ENCODE measurements at regions not wholly inside any gene's neighbourhood (a gene's known extent, or its start where the extent isn't known, plus 50 kb on each side); places are given as distances from the start of the nearest gene placed in this dataset.

- H4K20me1 ChIP-seq (replicated peaks in 1 of 2; ENCODE audit: control insufficient read depth in 1 of 2, insufficient read depth in 2 of 2, low read length in 2 of 2): no peaks in the 10 kb centered on the region
- H2BK5ac ChIP-seq (ENCODE audit: low read depth, low read length): no peak overlapping the region
- H3K27me3 ChIP-seq (replicated peaks in 1 of 4; ENCODE audit: control insufficient read depth in 3 of 4, extremely low read depth in 1 of 4, insufficient read depth in 3 of 4, low read length in 3 of 4): no peaks in the 10 kb centered on the region
- 92% methylated on average over 1 of the region's 1 CpG; no CpG with 5 or more reads in 1 of the 2 experiments for WGBS, 2 experiments (ENCODE audit: extremely low coverage in 1 of 2, insufficient coverage in 1 of 2, insufficient read length in 1 of 2, insufficient replicate concordance in 2 of 2, low coverage in 1 of 2, low lambda C conversion rate in 2 of 2, missing lambda C conversion rate in 1 of 2)
- FAIRE-seq (no peak), DNase-seq (ENCODE audit: low read depth in 1 of 2, low spot score in 2 of 2) (no peak)
- no peak overlapping the region for H4K5ac ChIP-seq (ENCODE audit: insufficient read length, low read depth, low read length)
- H3K79me2 ChIP-seq (ENCODE audit: control insufficient read depth in 1 of 2, insufficient read depth in 2 of 2, low read length in 2 of 2): no peaks in the 10 kb centered on the region
- no peak overlapping the region for H2BK20ac ChIP-seq (ENCODE audit: low read length)
- H3K9ac ChIP-seq (replicated peaks in 1 of 4; ENCODE audit: extremely low read depth in 1 of 4, low read depth in 3 of 4, low read length in 3 of 4): no peak overlapping the region
- no peak overlapping the region for H3K27ac ChIP-seq (ENCODE audit: low read depth, low read length)
- H3K9me3 ChIP-seq (ENCODE audit: insufficient read depth in 2 of 2, low read depth in 1 of 2, low read length in 1 of 2): no peaks in the 10 kb centered on the region
- no peak overlapping the region for H3K14ac ChIP-seq (ENCODE audit: insufficient read length)
- CTCF ChIA-PET (ENCODE audit: partially characterized antibody): no interaction called here
- TF ChIP-seq KDM1A (IDR thresholded peaks at IDR 0.05; ENCODE audit: borderline replicate concordance, low read length) (no peak), CEBPB (IDR thresholded peaks at IDR 0.05; ENCODE audit: low read depth, low read length) (no peak), POLR2A (IDR thresholded peaks at IDR 0.05; ENCODE audit: control extremely low read depth in 1 of 2, low read depth in 2 of 2, low read length in 2 of 2) (no peak), CTCF (IDR thresholded peaks at IDR 0.05; ENCODE audit: control extremely low read depth in 1 of 3, insufficient read depth in 1 of 3, low read depth in 1 of 3, low read length in 3 of 3) (no peak)
- H3K4me1 ChIP-seq (replicated peaks in 1 of 4; ENCODE audit: control insufficient read depth in 3 of 4, insufficient read depth in 4 of 4, low read length in 3 of 4): peaks cover 0 to 5% (median 0%) of the 10 kb centered on the region in 4 experiments; a peak in 2 of 7 replicates
- no peak overlapping the region for H2BK15ac ChIP-seq (ENCODE audit: low read length)
- H2AK5ac ChIP-seq (ENCODE audit: low read depth, low read length): no peak overlapping the region
- H3K79me1 ChIP-seq (ENCODE audit: low read depth, low read length): no peaks in the 10 kb centered on the region
- H4K8ac ChIP-seq (ENCODE audit: extremely low read depth, insufficient read depth, low read length): no peak overlapping the region
- H3K4me3 ChIP-seq (ENCODE audit: extremely low read depth in 1 of 4, insufficient read depth in 2 of 4, low read depth in 3 of 4, low read length in 4 of 4): no peak overlapping the region
- no peaks in the 10 kb centered on the region for H3K36me3 ChIP-seq (ENCODE audit: control insufficient read depth in 2 of 4, insufficient read depth in 4 of 4, low read length in 3 of 4)
- H4K91ac ChIP-seq (replicated peaks; ENCODE audit: insufficient read length, low read length): no peak overlapping the region
- H2BK12ac ChIP-seq (ENCODE audit: low read depth, low read length): no peak overlapping the region
- H3K18ac ChIP-seq (ENCODE audit: extremely low read depth, low read length): no peak overlapping the region
- peaks cover 1% of the 10 kb centered on the region; the same call in 1 of the 2 replicates for H3K23me2 ChIP-seq (ENCODE audit: low read depth, low read length)
- H3K56ac ChIP-seq (replicated peaks; ENCODE audit: insufficient read length, low read depth, low read length): no peak overlapping the region
- no peak overlapping the region for H3K4ac ChIP-seq (replicated peaks; ENCODE audit: insufficient read length, low read depth, low read length)
- no peak overlapping the region for H3K4me2 ChIP-seq (ENCODE audit: insufficient read depth in 1 of 2, low read depth in 2 of 2, low read length in 2 of 2)
- H2AFZ ChIP-seq (ENCODE audit: low read length): no peak overlapping the region
- no peak overlapping the region for H3K23ac ChIP-seq (ENCODE audit: insufficient read length)
- H2BK120ac ChIP-seq (replicated peaks; ENCODE audit: low read depth, low read length): no peak overlapping the region
- POLR2A ChIA-PET (ENCODE audit: partially characterized antibody): no interaction called here
Observed at GRCh38 chr1:221839321-221839720, 97.4 kb upstream of the DUSP10 start.

Measured in H1 (cell line).